ENCODE measurements at regions not wholly inside any gene's neighbourhood (a gene's known extent, or its start where the extent isn't known, plus 50 kb on each side); places are given as distances from the start of the nearest gene placed in this dataset.

- TF ChIP-seq CTCF (conservative IDR thresholded peaks at IDR 0.05) (no peak), ZFX (IDR thresholded peaks at IDR 0.05) (no peak)
These were observed 79.0 kb downstream of the PITPNM2 start for GRCh38 chr12:123071857-123072256.

All from C4-2B (cell line).